ENCODE measurements at regions not wholly inside any gene's neighbourhood (a gene's known extent, or its start where the extent isn't known, plus 50 kb on each side); places are given as distances from the start of the nearest gene placed in this dataset.

- no peaks in the 10 kb centered on the region for H3K4me1 ChIP-seq (ENCODE audit: control insufficient read depth, insufficient read depth, low read length)
- H3K4ac ChIP-seq (ENCODE audit: low read depth, low read length) = no peak overlapping the region
- ATAC-seq (ENCODE audit: low read depth) (no peak), DNase-seq (no peak)
- H3K4me3 ChIP-seq (ENCODE audit: insufficient read depth, low read depth, low read length) = no peak overlapping the region
- no peak overlapping the region for H2BK15ac ChIP-seq (ENCODE audit: low read depth, low read length)
- no peak overlapping the region for H2BK120ac ChIP-seq (ENCODE audit: low read depth, low read length)
- H2AK5ac ChIP-seq (ENCODE audit: low read depth, low read length) = no peak overlapping the region
- H4K20me1 ChIP-seq (ENCODE audit: insufficient read depth, low read length) = no peaks in the 10 kb centered on the region
- H2BK20ac ChIP-seq (ENCODE audit: low read depth, low read length) = no peak overlapping the region
- TF ChIP-seq SMC3 (IDR thresholded peaks at IDR 0.05; ENCODE audit: low read depth, low read length) = no peak
- no peak for TF ChIP-seq BHLHE40 (IDR thresholded peaks at IDR 0.05; ENCODE audit: low read depth, low read length)
- no peak for TF ChIP-seq CHD1 (IDR thresholded peaks at IDR 0.05; ENCODE audit: low read depth, low read length)
- no peak for TF ChIP-seq MXI1 (IDR thresholded peaks at IDR 0.05; ENCODE audit: borderline replicate concordance, low read depth, low read length)
- no peak for TF ChIP-seq CTCF (conservative IDR thresholded peaks at IDR 0.05; ENCODE audit: low read depth, low read length)
- TF ChIP-seq CEBPB (IDR thresholded peaks at IDR 0.05; ENCODE audit: low read depth, low read length) = no peak
- TF ChIP-seq RCOR1 (IDR thresholded peaks at IDR 0.05; ENCODE audit: insufficient replicate concordance, low read length) = no peak
- no peak for TF ChIP-seq POLR2A (IDR thresholded peaks at IDR 0.05; ENCODE audit: low read depth, low read length)
- no peak for TF ChIP-seq RFX5 (IDR thresholded peaks at IDR 0.05; ENCODE audit: low read depth, low read length)
- TF ChIP-seq ELK1 (IDR thresholded peaks at IDR 0.05; ENCODE audit: borderline replicate concordance, low read depth, low read length) = no peak
- intact Hi-C loops (cut with micrococcal nuclease) = no loop called here
- no peak overlapping the region for H4K8ac ChIP-seq (ENCODE audit: low read depth in 2 of 2, low read length in 2 of 2)
- no peak overlapping the region for H2AFZ ChIP-seq (replicated peaks; ENCODE audit: low read length, poor library complexity)
- H3K79me1 ChIP-seq (ENCODE audit: low read depth in 1 of 2, low read length in 2 of 2) = no peaks in the 10 kb centered on the region
- no peak overlapping the region for H3K14ac ChIP-seq (replicated peaks; ENCODE audit: low read depth, low read length)
- no peaks in the 10 kb centered on the region for H3K27me3 ChIP-seq (ENCODE audit: control insufficient read depth, insufficient read depth, low read length)
- H3K9me1 ChIP-seq (ENCODE audit: insufficient read depth, low read length) = no peaks in the 10 kb centered on the region
- 0% methylated on average over 1 of the region's 6 CpGs; no CpG with 5 or more reads in 1 of the 2 experiments for WGBS, 2 experiments (ENCODE audit: extremely low coverage in 2 of 2, insufficient read length in 1 of 2)
- no peak overlapping the region for H3K4me2 ChIP-seq (ENCODE audit: low read depth, low read length)
- H3K27ac ChIP-seq (ENCODE audit: insufficient read depth, low read length) = no peak overlapping the region
- no TSS peak for BruUV-seq (replicated peaks)
- H3K23ac ChIP-seq (ENCODE audit: low read depth, low read length) = no peak overlapping the region
- H3K36me3 ChIP-seq (ENCODE audit: control insufficient read depth, insufficient read depth, low read length) = no peaks in the 10 kb centered on the region
- H3K9ac ChIP-seq (ENCODE audit: low read depth, low read length) = no peak overlapping the region
- POLR2A ChIA-PET (ENCODE audit: unreplicated experiment) = no interaction called here
- in situ Hi-C loops (cut with MboI; ENCODE audit: low sequenced_read_pairs) = no loop called here
- H3K18ac ChIP-seq (ENCODE audit: low read depth, low read length) = no peak overlapping the region
- H3K9me3 ChIP-seq (ENCODE audit: control insufficient read depth, insufficient read depth, low read length) = peaks cover 47% of the 10 kb centered on the region
- H3K56ac ChIP-seq (ENCODE audit: extremely low read depth, insufficient read depth, low read length) = no peak overlapping the region
- no peak overlapping the region for H2AK9ac ChIP-seq (replicated peaks; ENCODE audit: low read depth, low read length, poor library complexity)
- H4K91ac ChIP-seq (ENCODE audit: insufficient read depth, low read depth, low read length) = no peak overlapping the region
- H4K5ac ChIP-seq (ENCODE audit: low read depth, low read length) = no peak overlapping the region
- no peak overlapping the region for H2BK5ac ChIP-seq (ENCODE audit: low read depth, low read length, poor library complexity, severe bottlenecking)
- CTCF ChIA-PET = no interaction called here
- dilution Hi-C loops (cut with HindIII; ENCODE audit: low sequenced_read_pairs, unreplicated experiment) = no loop called here
Measured at GRCh38 chr16:5505091-5505887, 407.7 kb upstream of the EEF2KMT start.
